SK-N-MC (cell line): ENCODE measurements at regions not wholly inside any gene's neighbourhood (a gene's known extent, or its start where the extent isn't known, plus 50 kb on each side); places are given as distances from the start of the nearest gene placed in this dataset.

ENCODE experiments used
- EZH2 ChIP-seq: fragments of 200-600 bp; sonication (generic); IDR thresholded peaks from one replicate; pipeline ENCODE4 v1.6.1; 2017; ENCODE audit warnings: antibody characterized with exemption
- FOXP2 ChIP-seq: optimal IDR thresholded peaks from 2 replicates; pipeline ENCODE3; 2011; ENCODE audit warnings: mild to moderate bottlenecking, moderate library complexity; ENCODE audit not compliant: insufficient read depth; ENCODE audit errors: extremely low read length, control extremely low read depth
- POLR2AphosphoS5 ChIP-seq: IDR thresholded peaks from 2 replicates; pipeline ENCODE4 v1.6.1; 2012; ENCODE audit warnings: mild to moderate bottlenecking, low read depth, low read length, borderline replicate concordance

DNA sequence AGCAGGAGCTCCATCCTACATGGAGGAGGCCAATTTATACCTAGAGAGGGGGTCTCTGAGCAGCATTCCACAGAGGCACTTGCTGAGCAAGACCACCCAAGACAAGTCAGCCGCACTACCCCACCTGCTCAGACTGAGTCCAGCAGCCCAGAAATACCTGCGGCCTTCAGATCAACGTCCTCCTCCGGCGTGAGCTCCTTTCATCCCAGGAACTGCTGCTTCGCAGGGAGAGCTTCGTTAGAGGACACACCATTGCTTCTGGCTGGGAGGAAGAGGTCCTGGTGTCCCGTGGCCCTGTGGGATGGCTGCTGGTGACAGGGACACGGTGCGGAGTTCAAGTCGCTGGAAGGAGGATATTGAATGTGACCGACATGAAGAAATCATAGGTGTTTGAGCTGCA, 216.9 kb upstream of the PPP2R2D start:
- TF ChIP-seq POLR2AphosphoS5 (no peak), EZH2 (no peak), FOXP2 (no peak)
